ENCODE measurements at regions not wholly inside any gene's neighbourhood (a gene's known extent, or its start where the extent isn't known, plus 50 kb on each side); places are given as distances from the start of the nearest gene placed in this dataset.

DNA sequence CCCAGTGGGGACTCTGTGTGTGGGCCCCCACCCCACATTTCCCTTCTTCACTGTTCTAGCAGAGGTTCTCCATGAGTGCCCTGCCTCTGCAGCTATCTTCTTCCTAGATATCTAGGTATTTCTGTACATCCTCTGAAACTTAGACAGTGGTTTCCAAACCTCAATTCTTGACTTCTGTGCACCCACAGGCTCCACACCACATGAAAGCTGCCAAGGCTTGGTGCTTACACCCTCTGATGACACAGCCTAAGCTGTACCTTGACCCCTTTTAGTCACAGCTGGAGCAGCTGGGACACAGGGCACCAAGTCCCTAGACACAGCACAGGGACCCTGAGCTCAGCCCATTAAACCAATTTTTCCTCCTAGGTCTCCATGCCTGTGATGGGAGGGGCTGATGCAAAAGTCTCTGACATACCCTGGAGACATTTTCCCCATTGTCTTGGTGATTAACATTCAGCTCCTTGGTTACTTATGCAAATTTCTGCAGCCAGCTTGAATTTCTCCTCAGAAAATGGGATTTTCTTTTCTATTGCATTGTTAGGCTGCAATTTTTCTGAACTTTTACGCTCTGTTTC is 304.5 kb downstream of the OTOL1 start:
- no peak for DNase-seq (ENCODE audit: low read depth)

DNA sequence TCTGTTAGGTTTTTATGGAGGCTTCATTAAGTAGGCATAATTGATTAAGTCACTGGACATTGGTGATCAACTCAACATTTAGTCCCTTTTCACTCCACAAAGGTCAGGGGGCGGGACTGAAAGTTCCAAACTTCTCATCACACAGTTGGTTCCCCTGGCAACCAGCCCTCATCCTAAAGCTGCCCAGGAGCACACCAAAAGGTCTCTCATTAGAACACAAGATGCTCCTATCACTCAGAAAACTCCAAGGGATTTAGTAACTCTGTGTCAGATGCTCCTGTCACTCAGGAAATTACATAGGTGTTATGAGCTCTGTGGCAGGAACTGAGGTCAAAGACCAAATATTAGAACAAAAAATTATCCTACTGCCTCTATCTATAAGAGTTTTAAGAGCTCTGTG is 321.5 kb downstream of the OTOL1 start:
- DNase-seq (ENCODE audit: low read depth) = no peak

DNA sequence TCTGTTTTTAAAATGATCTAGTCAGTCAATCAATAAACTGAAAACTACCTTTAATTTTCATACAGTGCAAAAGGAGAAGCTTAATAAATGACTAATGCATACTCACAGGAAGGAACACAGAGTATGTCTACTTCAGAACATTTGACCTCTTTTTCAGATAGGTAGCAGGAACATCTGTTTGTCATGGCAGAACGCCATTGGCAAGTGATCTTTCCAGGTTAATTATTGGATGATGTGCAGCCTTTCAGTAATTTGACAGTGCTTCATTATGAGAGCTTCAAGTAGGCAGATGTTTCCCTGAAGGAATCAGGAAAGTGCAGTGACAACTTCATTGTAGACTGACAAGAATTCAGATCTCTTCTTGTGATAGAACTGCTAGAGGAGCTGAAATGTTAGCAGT is 325.0 kb downstream of the OTOL1 start:
- no peak for DNase-seq (ENCODE audit: low read depth)

DNA sequence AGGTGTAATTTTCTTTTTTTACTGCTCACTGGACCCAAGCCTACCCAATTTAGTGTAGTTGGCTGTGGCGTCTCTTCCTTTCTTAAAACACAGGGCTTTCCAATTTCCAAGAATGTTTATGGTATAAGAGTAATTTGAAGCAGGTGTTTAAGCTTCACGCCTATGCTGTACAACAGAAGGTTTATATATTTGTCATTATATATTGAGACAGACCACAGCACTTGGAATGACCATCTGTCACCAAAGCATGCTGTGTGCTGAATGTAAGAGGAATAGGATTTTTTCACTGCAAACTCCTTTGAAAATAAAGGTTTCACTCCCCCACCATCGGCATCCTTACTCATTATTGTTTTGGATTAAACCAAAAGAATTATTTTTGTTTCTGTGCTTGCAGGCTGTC is 325.7 kb downstream of the OTOL1 start:
- no peak for DNase-seq (ENCODE audit: low read depth)

DNA sequence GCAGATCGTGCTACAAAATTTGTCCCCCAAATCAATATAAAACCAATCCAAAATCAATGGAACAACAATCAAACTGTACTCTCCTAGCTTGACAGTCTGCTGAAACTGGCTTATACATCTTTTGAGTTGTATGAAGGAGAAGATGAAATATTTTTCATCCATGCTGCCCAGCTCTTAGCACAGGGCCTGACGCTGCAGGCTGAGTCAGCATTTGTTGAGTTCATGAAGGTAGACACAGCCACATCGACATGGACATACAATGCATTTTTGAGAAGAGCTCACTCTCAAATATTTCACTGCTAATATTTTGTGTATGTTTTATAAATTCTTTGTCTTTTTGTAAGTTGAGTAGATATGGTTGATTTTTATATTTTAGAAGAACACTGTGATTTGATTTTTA is 327.3 kb downstream of the OTOL1 start:
- DNase-seq (ENCODE audit: low read depth) = no peak

DNA sequence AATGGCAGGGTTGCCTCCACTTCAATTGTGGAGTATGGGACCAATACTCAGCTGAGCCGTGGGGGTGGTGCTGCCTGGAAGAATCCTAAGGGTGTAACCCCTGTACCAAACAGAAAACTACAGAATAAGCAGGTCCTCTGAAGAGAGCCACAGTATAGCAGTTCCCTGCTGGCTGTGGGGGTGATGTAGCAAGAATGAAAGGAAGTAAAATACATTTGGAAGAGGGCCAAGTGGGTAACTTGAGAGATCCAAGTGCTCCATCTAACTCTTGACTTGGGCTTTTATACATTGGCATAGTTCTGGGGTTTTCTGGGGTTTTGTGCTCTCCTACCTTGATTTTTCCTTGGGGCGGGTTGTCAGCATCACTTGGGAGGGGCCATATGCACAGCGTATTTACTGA is 341.4 kb downstream of the OTOL1 start:
- no peak for DNase-seq (ENCODE audit: low read depth)

DNA sequence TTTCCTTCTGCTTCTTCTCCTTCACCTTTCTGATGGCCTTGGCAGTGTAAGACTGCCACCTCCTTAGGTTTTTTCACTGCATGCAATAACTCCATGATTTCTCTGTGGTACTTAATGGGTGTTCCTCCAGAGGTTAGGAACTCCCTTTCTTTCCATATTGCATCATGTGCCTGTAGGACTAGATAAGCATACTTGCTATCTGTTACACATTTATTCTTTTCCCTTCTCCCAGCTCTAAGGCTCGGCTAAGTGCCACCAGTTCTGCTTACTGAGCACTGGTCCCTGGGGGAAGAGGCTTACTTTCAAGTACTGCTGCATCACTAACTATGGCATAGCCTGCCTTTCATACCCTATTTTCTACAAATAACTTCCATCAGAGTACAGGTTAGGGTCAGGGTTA is 351.8 kb downstream of the OTOL1 start:
- peak; percentile 63 for DNase-seq (ENCODE audit: low read depth)

DNA sequence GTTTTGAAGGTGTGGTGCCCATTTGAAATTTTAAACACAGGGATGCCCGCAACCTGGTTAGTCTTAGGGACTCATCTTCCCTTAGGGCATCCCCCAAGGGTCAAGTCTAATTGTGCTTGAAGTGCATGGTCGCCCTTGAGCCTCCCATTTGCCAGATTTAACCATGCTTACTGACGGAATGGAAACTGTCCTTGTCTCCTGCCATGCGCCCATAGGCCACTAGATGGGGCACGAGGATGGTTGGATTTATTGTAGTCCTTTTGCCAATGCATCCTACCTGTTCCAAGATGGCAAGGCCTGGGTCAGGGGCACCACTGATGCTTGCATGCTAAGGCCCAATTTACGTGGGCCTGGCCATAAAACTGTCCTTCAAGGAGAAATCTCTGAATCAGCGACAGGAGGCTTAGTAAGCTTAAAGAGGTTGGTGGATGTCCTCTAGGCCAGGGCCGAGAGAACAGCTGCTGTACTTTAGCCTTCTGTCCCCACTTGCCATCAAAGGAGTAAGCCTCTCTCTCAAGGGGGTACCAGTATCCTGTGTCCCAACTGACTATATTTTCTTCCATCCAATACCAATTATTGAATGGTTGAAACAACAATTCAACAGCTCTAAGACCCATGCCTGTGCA is 355.4 kb downstream of the OTOL1 start:
- peak; percentile 44 for DNase-seq (ENCODE audit: low read depth)

DNA sequence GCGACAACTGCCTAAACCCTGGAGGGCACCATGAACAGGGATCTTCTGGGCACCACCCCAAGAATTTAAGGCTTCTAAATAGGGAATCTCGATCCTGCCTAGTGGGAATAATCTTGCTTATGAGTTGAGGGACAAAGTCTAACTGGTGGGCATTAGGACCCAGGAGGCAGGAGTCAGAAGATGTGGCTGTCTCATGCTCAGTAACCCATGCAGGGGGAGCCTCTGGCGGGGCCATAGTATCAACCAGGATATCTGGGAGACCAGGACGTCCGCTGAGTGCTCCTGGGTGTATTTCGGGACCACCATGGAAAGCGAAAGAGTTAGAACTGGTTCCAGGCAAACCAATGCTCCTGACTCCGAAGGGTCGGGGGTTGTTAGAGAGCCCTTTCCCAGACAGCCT is 356.1 kb downstream of the OTOL1 start:
- DNase-seq (ENCODE audit: low read depth) = no peak

DNA sequence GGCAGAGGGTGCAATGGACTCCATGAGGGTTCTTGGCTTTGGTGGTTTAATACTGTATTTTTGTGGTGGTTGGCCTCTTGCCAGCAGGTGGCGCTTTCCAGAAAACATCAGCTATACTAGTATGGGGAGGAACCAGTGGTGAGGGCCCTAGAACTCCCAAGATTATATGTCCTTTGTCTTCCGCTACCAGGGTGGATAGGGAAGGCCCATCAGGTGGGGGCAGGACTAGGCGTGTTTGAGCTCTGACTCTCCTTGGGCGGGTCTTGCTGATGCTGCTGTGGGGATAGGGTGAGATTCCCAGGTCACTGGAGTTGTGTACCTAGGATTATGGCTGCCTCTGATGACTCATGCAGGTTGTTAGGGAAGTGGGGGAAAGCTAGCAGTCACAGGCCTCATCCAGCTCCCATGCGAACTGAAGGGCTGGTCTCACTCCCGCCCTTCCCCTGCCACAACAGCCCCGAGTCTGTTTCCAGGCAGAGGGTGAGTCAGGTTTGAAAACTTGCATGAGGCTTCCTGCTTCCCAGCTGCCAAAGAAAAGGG is 357.7 kb downstream of the OTOL1 start:
- peak; percentile 87 for DNase-seq (ENCODE audit: low read depth)

DNA sequence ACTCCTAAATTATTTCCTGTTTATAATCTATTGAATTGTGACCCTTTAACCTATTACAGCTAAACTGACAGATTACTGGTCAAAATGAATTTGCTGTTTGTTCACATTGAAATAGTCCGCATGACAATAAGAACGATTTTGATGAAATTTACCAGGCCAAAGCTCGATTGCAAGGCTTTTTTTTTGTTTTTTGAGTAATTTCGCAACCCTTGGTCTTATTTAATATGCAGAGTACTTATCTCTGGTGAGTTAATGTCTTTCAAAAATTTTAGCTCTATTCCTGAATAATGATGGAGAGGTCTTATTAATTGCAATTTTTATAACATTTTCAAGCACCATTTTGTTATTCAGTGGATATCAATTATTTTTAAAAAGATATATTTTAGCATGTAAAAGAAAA is 362.4 kb downstream of the OTOL1 start:
- peak; percentile 8 for DNase-seq (ENCODE audit: low read depth)

DNA sequence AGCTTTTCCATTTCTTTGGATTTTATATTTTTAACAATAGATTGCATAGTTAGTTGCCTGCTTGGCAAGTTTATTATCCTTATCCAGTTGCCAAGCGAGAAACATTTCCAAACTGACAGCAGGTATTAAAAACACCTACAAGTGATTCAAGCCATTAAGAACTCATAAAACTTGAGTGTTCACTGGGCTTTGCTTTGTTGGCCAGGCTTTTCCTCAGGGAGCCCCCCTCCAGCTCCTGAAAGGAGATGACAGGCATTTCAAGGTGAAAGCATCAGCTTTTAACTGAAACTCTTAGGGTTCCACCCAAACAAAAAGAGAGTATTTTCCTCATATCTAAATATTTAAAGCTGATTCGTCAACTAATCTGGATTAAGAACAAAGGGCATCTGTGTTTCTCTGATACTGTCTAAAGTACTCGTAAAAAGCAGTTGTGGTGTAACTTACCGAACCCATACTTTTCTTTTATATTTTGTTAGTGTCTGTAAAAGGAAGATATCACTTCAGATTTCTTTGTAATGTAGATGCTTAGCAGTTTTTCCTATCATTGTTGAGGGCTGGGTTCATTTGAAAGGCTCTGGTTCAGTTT is 363.4 kb downstream of the OTOL1 start:
- no peak for DNase-seq (ENCODE audit: low read depth)

DNA sequence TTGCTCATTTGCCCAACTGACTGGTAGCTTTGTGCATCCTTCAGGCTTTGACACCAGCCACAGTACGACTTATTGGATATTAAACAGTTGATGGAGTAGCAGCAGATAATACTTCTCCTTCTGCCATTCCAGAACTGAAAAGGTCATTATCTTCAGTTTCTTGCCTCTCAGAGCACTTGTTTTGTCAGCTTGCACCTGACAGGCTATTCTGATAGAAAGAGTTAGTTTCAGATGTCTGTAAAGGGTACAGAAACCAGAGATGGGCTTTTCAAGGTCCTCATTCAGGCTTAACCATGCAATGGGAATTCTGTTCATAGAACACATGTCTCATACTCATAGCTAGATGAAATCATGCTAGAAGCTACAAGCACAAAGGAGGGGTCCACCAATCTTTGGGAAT is 367.2 kb downstream of the OTOL1 start:
- no peak for DNase-seq (ENCODE audit: low read depth)

DNA sequence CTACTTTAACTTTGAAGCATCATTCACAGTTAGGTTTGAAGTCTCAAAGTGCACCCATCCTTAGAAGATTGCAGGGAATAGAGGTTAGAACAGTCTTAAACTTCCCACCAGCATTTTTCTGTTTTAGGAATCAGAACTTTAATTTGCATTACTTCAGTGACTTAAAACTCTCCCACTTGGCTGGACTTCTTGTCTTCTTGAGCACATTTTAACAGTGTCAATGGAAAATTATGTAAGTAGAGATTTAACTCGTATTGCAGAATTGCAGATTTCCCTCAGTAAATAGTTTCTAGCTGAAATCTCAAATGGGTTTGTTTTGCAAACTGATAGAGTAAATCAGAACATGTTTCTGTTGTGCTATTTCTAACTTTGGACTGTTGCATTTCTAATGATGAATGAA is 369.6 kb downstream of the OTOL1 start:
- no peak for DNase-seq (ENCODE audit: low read depth)

DNA sequence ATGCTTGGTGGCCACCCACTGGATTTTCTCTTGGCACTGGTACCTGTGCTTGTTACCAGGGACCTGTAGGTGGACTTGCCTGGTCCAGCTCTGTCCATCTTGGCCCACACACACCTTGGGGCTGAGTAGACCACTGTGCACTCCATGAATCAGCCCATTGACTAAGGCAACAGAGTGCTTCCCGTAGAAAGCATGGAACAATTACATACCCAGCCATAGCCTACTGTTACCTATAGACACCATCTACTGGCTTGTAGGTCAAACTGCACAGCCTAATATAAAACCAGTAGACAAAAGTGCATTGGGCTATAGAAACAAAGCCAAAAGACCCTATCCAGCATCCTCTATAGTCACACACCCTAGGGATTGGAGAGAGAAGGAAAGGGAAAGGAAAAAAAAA is 378.9 kb downstream of the OTOL1 start:
- no peak for DNase-seq (ENCODE audit: low read depth)

DNA sequence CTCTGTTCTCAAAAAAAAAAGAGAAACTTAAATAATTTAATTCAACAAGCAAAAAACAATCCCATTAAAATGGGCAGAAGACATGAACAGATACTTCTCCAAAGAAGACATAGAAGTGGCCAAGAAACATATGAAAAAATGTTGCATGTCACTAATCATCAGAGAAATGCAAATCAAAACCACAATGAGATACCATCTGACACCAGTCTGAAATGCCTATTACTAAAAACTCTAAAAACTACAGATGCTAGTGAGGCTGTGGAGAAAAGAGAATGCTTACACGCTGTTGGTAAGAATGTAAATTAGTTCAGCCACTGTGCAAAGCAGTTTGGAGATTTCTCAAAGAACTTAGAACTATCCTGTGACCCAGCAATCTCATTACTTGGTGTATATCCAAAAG is 382.9 kb downstream of the OTOL1 start:
- DNase-seq (ENCODE audit: low read depth) = peak; percentile 10

DNA sequence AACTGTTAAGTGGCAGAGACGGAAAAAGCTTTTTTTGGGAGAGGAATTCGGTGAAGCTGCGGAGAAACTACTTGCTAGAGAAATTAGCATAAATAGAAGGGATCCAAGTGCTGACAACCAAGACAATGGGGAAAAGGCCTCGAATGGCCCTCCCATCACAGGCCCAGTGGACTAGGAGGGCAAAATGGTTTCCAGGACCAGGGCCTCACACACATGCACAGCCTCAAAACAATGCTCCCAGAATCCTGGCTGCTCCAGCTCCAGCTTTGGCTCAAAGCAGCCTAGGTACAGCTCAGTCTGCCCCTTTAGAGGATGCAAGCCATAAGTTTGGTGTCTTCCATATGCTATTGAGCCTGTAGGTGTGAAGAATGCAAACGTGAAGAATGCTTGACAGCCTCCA is 388.2 kb downstream of the OTOL1 start:
- no peak for DNase-seq (ENCODE audit: low read depth)

DNA sequence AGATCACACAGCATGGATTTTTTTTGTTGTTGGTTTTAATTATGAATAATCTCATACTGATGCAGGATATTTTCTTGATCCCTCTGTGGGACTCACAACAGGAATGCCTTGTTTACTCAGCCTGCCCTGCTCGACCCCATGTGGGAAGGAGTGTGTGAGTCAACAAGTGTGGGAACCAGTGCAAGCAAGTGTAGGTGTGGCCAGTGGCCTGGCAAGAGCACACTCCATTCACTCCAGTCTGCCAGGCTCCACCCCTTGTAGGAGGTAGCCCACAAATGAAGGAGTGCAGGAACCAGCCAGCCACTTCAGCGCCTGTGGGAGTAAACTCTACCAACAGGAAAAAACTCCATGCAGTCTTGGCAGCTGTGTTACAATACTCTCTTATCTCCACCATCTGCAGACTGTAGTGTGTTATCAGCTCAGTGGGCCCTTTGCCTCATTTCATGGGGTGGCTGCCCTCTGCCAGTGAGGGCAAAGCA is 393.6 kb downstream of the OTOL1 start:
- peak; percentile 100 for DNase-seq (ENCODE audit: low read depth)

DNA sequence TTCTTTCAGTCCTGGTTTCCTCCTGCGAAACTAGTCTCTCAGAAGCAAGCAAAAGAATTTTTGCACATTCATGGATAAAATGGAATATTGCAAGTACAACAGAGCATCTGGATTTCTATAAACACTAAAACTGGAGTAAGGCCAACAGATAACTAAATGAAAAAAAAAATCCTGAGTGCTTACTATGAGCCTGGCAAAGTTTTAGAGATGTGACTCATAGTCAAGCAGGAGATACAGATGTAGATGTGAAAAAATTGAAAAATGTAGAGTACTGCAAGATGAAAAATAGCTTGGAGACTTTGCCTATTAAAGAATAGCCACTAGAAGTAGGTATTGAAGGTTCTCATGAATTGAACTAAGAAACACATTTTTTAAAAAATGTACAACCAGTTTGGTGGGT is 397.4 kb downstream of the OTOL1 start:
- peak; percentile 88 for DNase-seq (ENCODE audit: low read depth)

DNA sequence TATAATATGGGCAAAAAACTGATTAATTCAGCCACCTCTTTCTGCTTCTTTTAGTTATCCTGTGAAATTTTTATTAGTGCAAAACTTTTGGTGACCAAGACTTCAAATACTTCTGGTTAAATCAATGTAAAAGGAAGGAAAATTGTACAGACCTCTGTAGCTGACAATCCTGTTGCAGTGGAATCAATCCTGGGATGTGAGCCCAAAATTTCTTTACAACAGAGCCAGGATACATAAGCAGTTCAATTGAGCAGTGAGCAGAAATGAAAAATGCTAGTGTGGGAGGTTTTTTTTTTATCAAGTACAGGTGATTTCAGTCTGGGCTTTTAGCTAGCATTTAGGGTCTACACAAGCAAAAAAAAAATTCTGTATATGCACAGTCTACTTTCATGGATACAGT is 398.0 kb downstream of the OTOL1 start:
- no peak for DNase-seq (ENCODE audit: low read depth)

DNA sequence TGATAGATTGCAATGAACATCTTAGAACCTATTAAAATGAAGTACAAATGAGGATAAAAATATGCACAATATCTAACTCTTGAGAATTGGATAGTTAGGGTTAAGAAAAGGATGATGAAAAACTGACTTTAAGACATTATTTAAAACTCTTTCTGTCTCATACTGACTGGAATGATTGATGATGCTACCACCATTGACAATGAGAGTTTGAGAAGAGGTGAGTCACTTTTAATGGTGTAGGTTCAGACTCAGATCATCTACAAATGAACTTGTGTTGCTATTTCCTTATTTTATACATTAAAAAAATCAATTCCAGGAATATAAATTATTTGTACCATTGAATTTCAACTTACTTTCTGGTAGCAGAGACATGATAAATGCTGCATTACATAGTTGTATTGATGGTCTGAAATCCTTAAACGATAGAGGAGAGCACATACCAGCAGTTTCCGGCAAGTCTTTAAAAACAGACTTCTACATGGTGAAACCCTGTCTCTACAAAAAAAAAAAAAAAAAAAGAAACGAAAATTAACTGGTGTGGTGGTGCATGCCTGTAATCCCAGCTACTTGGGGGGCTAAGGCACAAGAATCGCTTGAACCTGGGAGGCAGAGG is 409.0 kb downstream of the OTOL1 start:
- DNase-seq (ENCODE audit: low read depth) = no peak

DNA sequence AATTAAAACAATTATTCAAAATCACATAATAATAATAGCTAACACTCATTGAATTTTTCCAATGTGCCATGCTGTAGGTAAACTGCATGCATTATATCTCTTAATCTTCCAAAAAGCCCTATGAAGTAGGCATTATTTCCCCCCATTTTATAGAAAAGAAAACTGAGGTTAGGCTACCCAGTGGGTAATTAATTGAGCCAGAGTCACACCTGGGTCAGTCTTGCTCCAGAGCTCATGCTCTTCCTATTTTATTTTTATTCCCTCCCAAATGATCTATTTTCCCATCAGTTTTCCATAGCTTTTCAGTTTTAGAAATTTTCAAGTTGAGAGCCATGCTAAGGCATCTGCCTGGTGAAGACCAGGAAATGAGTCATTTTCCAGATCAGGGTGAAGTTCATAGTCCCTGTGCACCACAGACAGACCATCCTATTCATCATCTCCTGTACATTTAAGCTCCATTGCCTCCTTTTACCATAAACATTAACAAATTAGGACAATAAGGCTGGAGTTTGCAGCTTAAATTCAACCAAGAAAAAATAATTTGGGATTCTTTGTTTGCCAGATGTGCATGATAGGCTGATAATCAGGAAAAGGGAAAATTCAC is 417.3 kb downstream of the OTOL1 start:
- DNase-seq (ENCODE audit: low read depth) = peak; percentile 86
